Liver (tissue), 8 donors: ENCODE measurements at regions not wholly inside any gene's neighbourhood (a gene's known extent, or its start where the extent isn't known, plus 50 kb on each side); places are given as distances from the start of the nearest gene placed in this dataset.
"Not testable (repeated sequence)": the region's sequence is repeated elsewhere in the genome, so short reads cannot be mapped to it uniquely, and the experiment has no call there.

Experiments
- DNase-seq: peaks from one replicate; pipeline ENCODE4 v3.0.0-alpha.2; 2017; ENCODE audit warnings: low spot score
- H3K27ac ChIP-seq, 2 donors: one replicate each; pipeline ENCODE4 v1.7.0; 2013; ENCODE audit warnings: inconsistent platforms in 2 of 2, low read length in 2 of 2, control low read depth in 1 of 2, low read depth in 1 of 2, mild to moderate bottlenecking in 1 of 2
- H3K27me3 ChIP-seq, 4 donors: one replicate each; pipeline versions ENCODE4 v1.6.1 to v1.7.0; 2013; ENCODE audit warnings: low read length in 3 of 4, inconsistent platforms in 1 of 4, mild to moderate bottlenecking in 1 of 4, moderate library complexity in 1 of 4; ENCODE audit not compliant: control insufficient read depth in 4 of 4, insufficient read depth in 4 of 4
- H3K36me3 ChIP-seq, 4 donors: one replicate each; pipeline versions ENCODE4 v1.6.1 to v1.7.0; 2013; ENCODE audit warnings: low read length in 3 of 4, mild to moderate bottlenecking in 3 of 4, low read depth in 1 of 4, moderate library complexity in 1 of 4; ENCODE audit not compliant: control insufficient read depth in 4 of 4, insufficient read depth in 3 of 4
- H3K4me1 ChIP-seq, 4 donors: one replicate each; pipeline versions ENCODE4 v1.6.1 to v1.7.0; 2013; ENCODE audit warnings: low read length in 3 of 4, mild to moderate bottlenecking in 3 of 4, moderate library complexity in 1 of 4; ENCODE audit not compliant: control insufficient read depth in 4 of 4, insufficient read depth in 4 of 4
- H3K4me3 ChIP-seq, 3 donors: one replicate each; pipeline versions ENCODE4 v1.6.1 to v1.7.0; 2013; ENCODE audit warnings: low read length in 3 of 3, control low read depth in 1 of 3, low read depth in 1 of 3, mild to moderate bottlenecking in 1 of 3
- H3K9ac ChIP-seq, 2 donors: one replicate each; pipeline ENCODE4 v1.7.0; 2013; ENCODE audit warnings: low read length in 2 of 2, mild to moderate bottlenecking in 2 of 2, moderate library complexity in 2 of 2, control low read depth in 1 of 2, low read depth in 1 of 2
- H3K9me3 ChIP-seq, 4 donors: one replicate each; pipeline versions ENCODE4 v1.6.1 to v1.7.0; 2013; ENCODE audit warnings: low read length in 3 of 4; ENCODE audit not compliant: control insufficient read depth in 4 of 4
- ATF3 ChIP-seq: IDR thresholded peaks from 2 replicates; pipeline ENCODE4 v1.6.1; 2016; ENCODE audit warnings: antibody characterized with exemption
- CTCF ChIP-seq: fragments of 150-350 bp; IDR thresholded peaks from 2 replicates; pipeline ENCODE4 v1.5.1; 2017; ENCODE audit warnings: improper control_type of control experiment, low read depth, low read length; ENCODE audit not compliant: missing input control
- EGR1 ChIP-seq, 2 donors: IDR thresholded peaks; 2 replicates each; pipeline ENCODE4 v1.6.1; 2016 to 2018; ENCODE audit warnings: antibody characterized with exemption in 2 of 2, low read depth in 2 of 2
- FOXA1 ChIP-seq: IDR thresholded peaks from 2 replicates; pipeline ENCODE4 v1.6.1; 2016; ENCODE audit warnings: antibody characterized with exemption
- FOXA2 ChIP-seq: IDR thresholded peaks from 2 replicates; pipeline ENCODE4 v1.6.1; 2016; ENCODE audit warnings: antibody characterized with exemption
- GABPA ChIP-seq, 2 donors: IDR thresholded peaks in 1 of 2; conservative IDR thresholded peaks in 1 of 2; 2 replicates each; pipeline ENCODE4 v1.6.1; 2016; ENCODE audit warnings: antibody characterized with exemption in 2 of 2, mild to moderate bottlenecking in 1 of 2, moderate library complexity in 1 of 2
- HNF4A ChIP-seq, 2 donors: conservative IDR thresholded peaks; 2 replicates each; pipeline ENCODE4 v1.6.1; 2016; ENCODE audit warnings: antibody characterized with exemption in 2 of 2, mild to moderate bottlenecking in 2 of 2
- HNF4G ChIP-seq: IDR thresholded peaks from 2 replicates; pipeline ENCODE4 v1.6.1; 2016; ENCODE audit warnings: antibody characterized with exemption
- JUND ChIP-seq, 2 donors: IDR thresholded peaks; 2 replicates each; pipeline ENCODE4 v1.6.1; 2016; ENCODE audit warnings: antibody characterized with exemption in 2 of 2
- MAX ChIP-seq: IDR thresholded peaks from 2 replicates; pipeline ENCODE4 v1.6.1; 2016; ENCODE audit warnings: antibody characterized with exemption
- NR2F2 ChIP-seq: IDR thresholded peaks from 2 replicates; pipeline ENCODE4 v1.6.1; 2016; ENCODE audit warnings: antibody characterized with exemption
- RAD21 ChIP-seq, 2 donors: IDR thresholded peaks; 2 replicates each; pipeline ENCODE4 v1.6.1; 2016; ENCODE audit warnings: antibody characterized with exemption in 2 of 2, mild to moderate bottlenecking in 2 of 2
- REST ChIP-seq: IDR thresholded peaks from 2 replicates; pipeline ENCODE4 v1.6.1; 2016; ENCODE audit warnings: antibody characterized with exemption, mild to moderate bottlenecking
- RXRA ChIP-seq, 2 donors: IDR thresholded peaks; 2 replicates each; pipeline ENCODE4 v1.6.1; 2017 to 2018; ENCODE audit warnings: antibody characterized with exemption in 2 of 2, mild to moderate bottlenecking in 1 of 2
- SP1 ChIP-seq: IDR thresholded peaks from 2 replicates; pipeline ENCODE4 v1.6.1; 2018; ENCODE audit warnings: antibody characterized with exemption, mild to moderate bottlenecking
- TAF1 ChIP-seq: conservative IDR thresholded peaks from 2 replicates; pipeline ENCODE4 v1.6.1; 2016; ENCODE audit warnings: antibody characterized with exemption, mild to moderate bottlenecking
- YY1 ChIP-seq: IDR thresholded peaks from 2 replicates; pipeline ENCODE4 v1.6.1; 2016; ENCODE audit warnings: antibody characterized with exemption, mild to moderate bottlenecking
- ZBTB33 ChIP-seq: IDR thresholded peaks from 2 replicates; pipeline ENCODE4 v1.6.1; 2016; ENCODE audit warnings: antibody characterized with exemption
- WGBS: extraction: QIAGEN DNeasy Blood & Tissue Kit; methylation state at CpG from one replicate; pipeline ENCODE4 v1.1.7; 2013; 5-methylcytosine and 5-hydroxymethylcytosine counted together
- donor health status: healthy.
- donor health status: healthy.
- donor health status: healthy.
- donor health status: healthy.
- donor health status: healthy.

- TF ChIP-seq GABPA (IDR thresholded peaks at IDR 0.05 in 1 of 2, conservative IDR thresholded peaks at IDR 0.05 in 1 of 2) = no peak
- no peak for TF ChIP-seq ZBTB33
- no peak for TF ChIP-seq RXRA (IDR thresholded peaks at IDR 0.05)
- no peak for TF ChIP-seq NR2F2
- no peak for TF ChIP-seq SP1
- no peak for TF ChIP-seq YY1
- TF ChIP-seq HNF4A (conservative IDR thresholded peaks at IDR 0.05) = no peak
- TF ChIP-seq MAX = no peak
- no peak for TF ChIP-seq FOXA1
- no peak for TF ChIP-seq EGR1 (IDR thresholded peaks at IDR 0.05; ENCODE audit: low read depth in 2 of 2)
- Histone ChIP-seq H3K36me3 (no peaks in the 10 kb centered on the region), H3K27me3 (no peaks in the 10 kb centered on the region), H3K27ac (no peak overlapping the region), H3K4me3 (no peak overlapping the region), H3K9ac (no peak overlapping the region), H3K9me3 (no peaks in the 10 kb centered on the region), H3K4me1 (peaks cover 0 to 2% (median 0%) of the 10 kb centered on the region in 4 donors)
- WGBS = 45% methylated on average over 4 of the region's 4 CpGs
- no peak for DNase-seq
Observed at GRCh38 chr10:113498997-113499396, 53.9 kb upstream of the HABP2 start.

- Histone ChIP-seq H3K36me3 (no peaks in the 10 kb centered on the region), H3K27ac (no peak overlapping the region), H3K4me1 (peaks cover 0 to 2% (median 0%) of the 10 kb centered on the region in 4 donors), H3K27me3 (no peaks in the 10 kb centered on the region), H3K9ac (no peak overlapping the region), H3K4me3 (no peak overlapping the region), H3K9me3 (no peaks in the 10 kb centered on the region)
- DNase-seq = no peak
- TF ChIP-seq NR2F2 (no peak), HNF4A (conservative IDR thresholded peaks at IDR 0.05) (no peak), CTCF (no peak), HNF4G (no peak), TAF1 (no peak), FOXA1 (no peak), SP1 (no peak), MAX (no peak), EGR1 (IDR thresholded peaks at IDR 0.05; ENCODE audit: low read depth in 2 of 2) (no peak), FOXA2 (no peak), RAD21 (IDR thresholded peaks at IDR 0.05) (no peak), GABPA (IDR thresholded peaks at IDR 0.05 in 1 of 2, conservative IDR thresholded peaks at IDR 0.05 in 1 of 2) (no peak), ATF3 (no peak), JUND (IDR thresholded peaks at IDR 0.05) (no peak), REST (no peak), RXRA (IDR thresholded peaks at IDR 0.05) (no peak)
- WGBS = 83% methylated on average over 5 of the region's 5 CpGs
Observed at GRCh38 chr10:113499806-113500205, 53.0 kb upstream of the HABP2 start.

GRCh38 chr10:113501031-113501430 lies 51.8 kb upstream of the HABP2 start:
- H3K4me3 ChIP-seq, H3K4me1 ChIP-seq, H3K27me3 ChIP-seq: not testable (repeated sequence)

More at GRCh38 chr10:113501031-113501430, 51.8 kb upstream of the HABP2 start:
- not testable (repeated sequence) for H3K27ac ChIP-seq, DNase-seq, H3K36me3 ChIP-seq, H3K9ac ChIP-seq, H3K9me3 ChIP-seq
- 95% methylated on average over 6 of the region's 6 CpGs for WGBS
